ENCODE measurements at regions not wholly inside any gene's neighbourhood (a gene's known extent, or its start where the extent isn't known, plus 50 kb on each side); places are given as distances from the start of the nearest gene placed in this dataset.

GRCh38 chr4:72814241-72814640 lies 245.2 kb upstream of the ADAMTS3 start:
- Histone ChIP-seq H3K27me3 (no peaks in the 10 kb centered on the region), H3K27ac (no peak overlapping the region), H3K4me3 (no peak overlapping the region), H3K9me3 (no peaks in the 10 kb centered on the region), H3K36me3 (no peaks in the 10 kb centered on the region), H3K4me1 (peaks cover 0 to 23% (median 6%) of the 10 kb centered on the region in 4 donors)
- no peak for TF ChIP-seq CTCF (IDR thresholded peaks at IDR 0.05)
- no peak for DNase-seq
- intact Hi-C loops (cut with DNase I; ENCODE audit: low total_unique reads) = no loop called here

GRCh38 chr4:72809208-72809607 lies 240.2 kb upstream of the ADAMTS3 start:
- no peaks in the 10 kb centered on the region for H3K9me3 ChIP-seq
- peaks cover 0 to 6% (median 0%) of the 10 kb centered on the region in 4 donors for H3K4me1 ChIP-seq
- no peak overlapping the region for H3K27ac ChIP-seq
- no peak for DNase-seq
- no peaks in the 10 kb centered on the region for H3K27me3 ChIP-seq
- intact Hi-C loops (cut with DNase I; ENCODE audit: low total_unique reads) = no loop called here
- no peaks in the 10 kb centered on the region for H3K36me3 ChIP-seq
- H3K4me3 ChIP-seq = no peak overlapping the region
- TF ChIP-seq CTCF (IDR thresholded peaks at IDR 0.05) = no peak

- Histone ChIP-seq H3K4me3 (no peak overlapping the region), H3K27ac (no peak overlapping the region), H3K4me1 (no peaks in the 10 kb centered on the region), H3K9me3 (no peaks in the 10 kb centered on the region), H3K27me3 (no peaks in the 10 kb centered on the region), H3K36me3 (no peaks in the 10 kb centered on the region)
- no peak for DNase-seq
- TF ChIP-seq CTCF (IDR thresholded peaks at IDR 0.05) = no peak
- intact Hi-C loops (cut with DNase I; ENCODE audit: low total_unique reads) = no loop called here
These were observed 236.3 kb upstream of the ADAMTS3 start for GRCh38 chr4:72805284-72805683.

- no peak for TF ChIP-seq CTCF (IDR thresholded peaks at IDR 0.05)
- Histone ChIP-seq H3K9me3 (no peaks in the 10 kb centered on the region), H3K4me3 (no peak overlapping the region), H3K27me3 (no peaks in the 10 kb centered on the region), H3K27ac (no peak overlapping the region), H3K4me1 (no peaks in the 10 kb centered on the region), H3K36me3 (no peaks in the 10 kb centered on the region)
- intact Hi-C loops (cut with DNase I; ENCODE audit: low total_unique reads) = no loop called here
- no peak for DNase-seq
These were observed 228.5 kb upstream of the ADAMTS3 start for GRCh38 chr4:72797486-72797885.

- Histone ChIP-seq H3K27me3 (no peaks in the 10 kb centered on the region), H3K4me3 (no peak overlapping the region), H3K27ac (no peak overlapping the region), H3K4me1 (no peaks in the 10 kb centered on the region), H3K36me3 (no peaks in the 10 kb centered on the region), H3K9me3 (no peaks in the 10 kb centered on the region)
- intact Hi-C loops (cut with DNase I; ENCODE audit: low total_unique reads) = no loop called here
- no peak for DNase-seq
- no peak for TF ChIP-seq CTCF (IDR thresholded peaks at IDR 0.05)
These were observed 222.0 kb upstream of the ADAMTS3 start for GRCh38 chr4:72791054-72791453.

GRCh38 chr4:72786401-72786990 lies 217.5 kb upstream of the ADAMTS3 start:
- no peak for TF ChIP-seq CTCF (IDR thresholded peaks at IDR 0.05)
- Histone ChIP-seq H3K27ac (no peak overlapping the region), H3K27me3 (no peaks in the 10 kb centered on the region), H3K4me3 (no peak overlapping the region), H3K9me3 (no peaks in the 10 kb centered on the region), H3K36me3 (no peaks in the 10 kb centered on the region), H3K4me1 (no peaks in the 10 kb centered on the region)
- DNase-seq = no peak
- intact Hi-C loops (cut with DNase I; ENCODE audit: low total_unique reads) = no loop called here
